H54 (cell line): ENCODE measurements at regions not wholly inside any gene's neighbourhood (a gene's known extent, or its start where the extent isn't known, plus 50 kb on each side); places are given as distances from the start of the nearest gene placed in this dataset.

Source experiments
- DNase-seq: peaks from one replicate; pipeline ENCODE4 v3.0.0; 2011; ENCODE audit warnings: low spot score, mixed read lengths; ENCODE audit not compliant: insufficient read length
- FAIRE-seq: peaks from 3 replicates; lab custom pipeline; 2011; peaks lifted over from hg19 to GRCh38; lab: Jason Lieb, UNC
- POLR2A ChIP-seq: IDR thresholded peaks from 2 replicates; pipeline ENCODE4 v1.6.1; 2011; ENCODE audit warnings: low read depth, mild to moderate bottlenecking, low read length

DNA sequence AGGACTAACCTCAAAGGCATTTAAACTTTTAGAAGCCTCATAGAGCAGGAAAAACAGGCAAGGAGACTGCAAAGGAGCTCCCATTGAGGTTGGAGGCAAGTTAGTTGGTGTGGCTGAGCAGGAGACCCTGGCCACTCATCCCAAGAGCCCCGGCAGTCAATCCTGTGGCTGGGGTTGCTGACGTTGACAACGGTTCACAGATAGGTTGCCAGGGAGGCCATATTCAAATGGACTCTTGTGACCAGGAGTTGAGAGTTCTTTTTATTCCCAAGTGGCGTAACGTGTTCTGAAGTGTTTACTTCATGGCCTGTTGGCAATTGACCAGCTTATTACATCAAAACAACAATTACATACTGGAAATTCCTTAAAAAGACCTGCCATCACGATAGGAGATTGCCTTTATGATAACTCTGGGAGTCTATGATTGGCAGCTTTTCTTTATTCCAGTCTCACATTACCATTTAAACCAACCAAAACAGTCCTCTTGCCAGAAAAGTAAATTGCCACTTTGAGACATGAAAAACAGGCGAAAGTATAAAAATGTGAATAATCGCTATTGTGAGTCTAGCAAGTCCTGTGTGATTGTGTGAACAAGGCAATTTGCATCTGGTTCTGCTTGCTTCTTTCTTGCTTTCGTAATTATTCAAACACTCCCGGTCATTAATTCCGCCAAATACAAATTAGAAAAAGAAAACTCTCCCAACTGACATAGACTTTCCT lies 394.9 kb downstream of the MED10 start:
- DNase-seq, result no peak
- FAIRE-seq, result no peak
- no peak for TF ChIP-seq POLR2A

DNA sequence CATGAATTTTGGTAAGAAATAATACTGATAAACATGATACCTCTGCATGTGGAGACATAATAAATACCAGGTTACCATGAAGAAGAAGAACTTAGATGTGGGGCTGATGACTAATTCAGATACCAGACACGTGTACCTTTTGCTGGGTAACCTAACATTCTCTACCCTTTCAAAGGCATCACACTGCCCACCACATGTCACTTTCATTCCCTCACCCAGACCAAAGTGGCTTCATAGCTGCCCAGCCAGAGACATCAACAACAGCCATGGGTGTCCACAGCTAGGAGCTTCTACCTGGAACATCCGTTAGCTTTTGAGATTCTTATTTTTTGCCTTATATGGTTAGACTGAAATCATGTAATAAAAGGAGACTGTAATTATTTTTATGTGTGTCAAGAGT lies 396.8 kb downstream of the MED10 start:
- FAIRE-seq (no peak), DNase-seq (no peak)

DNA sequence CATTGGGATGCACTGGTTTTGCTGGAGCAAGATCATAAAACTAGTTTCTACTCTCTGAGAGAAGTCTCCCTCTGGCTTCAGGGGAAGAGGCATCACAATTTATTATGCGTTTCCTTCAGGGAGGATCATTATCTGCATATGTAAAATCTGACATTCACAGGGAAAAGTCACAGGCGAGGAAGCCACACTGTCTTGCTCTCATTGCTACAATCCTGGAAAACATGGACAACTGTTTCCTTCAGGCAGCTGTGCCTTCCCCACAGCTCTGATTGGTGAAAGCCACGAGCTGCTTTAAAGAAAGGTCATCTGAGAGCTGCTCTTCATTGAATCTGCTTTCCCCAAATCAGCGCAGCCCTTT lies 397.8 kb downstream of the MED10 start:
- TF ChIP-seq POLR2A, result no peak

More for the DNA sequence above, 396.8 kb downstream of the MED10 start:
- no peak for TF ChIP-seq POLR2A

DNA sequence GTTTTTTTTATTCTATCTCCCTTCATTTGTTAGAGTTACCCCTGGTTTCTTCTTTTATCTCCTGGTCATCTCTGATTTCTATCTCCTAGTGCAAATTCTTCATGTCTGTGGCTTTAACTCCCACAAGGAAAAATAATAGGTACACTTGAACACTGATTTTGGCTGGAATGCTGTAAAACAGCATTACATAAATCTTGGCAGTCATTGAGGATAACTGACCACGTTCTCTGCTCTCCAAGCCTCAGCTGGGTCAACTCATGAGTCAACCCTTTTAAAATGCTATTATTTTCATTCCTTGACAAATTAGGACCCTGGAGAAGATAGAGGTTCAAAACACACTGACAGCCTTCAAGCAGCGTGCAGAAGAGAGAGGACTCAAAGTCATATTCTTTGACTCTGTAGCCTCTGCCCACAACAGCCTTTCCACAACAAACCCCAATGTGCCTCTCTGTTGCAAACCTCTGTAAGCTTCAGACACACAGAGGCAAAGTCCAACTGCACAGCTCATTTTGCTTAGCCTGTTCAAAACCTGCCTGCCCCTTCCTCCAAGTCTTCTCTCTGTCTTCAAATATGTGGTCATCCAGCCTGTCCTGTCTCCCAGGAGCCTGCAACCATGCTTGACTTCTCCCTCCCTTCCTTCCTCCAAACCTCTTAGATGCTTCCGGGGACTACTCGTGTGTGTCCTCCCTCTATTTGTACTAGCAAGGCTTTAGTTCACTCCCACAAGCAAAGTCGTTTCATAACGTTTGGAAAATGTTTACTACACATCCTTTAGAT lies 398.4 kb downstream of the MED10 start:
- TF ChIP-seq POLR2A, result no peak
- FAIRE-seq (no peak), DNase-seq (no peak)

More for the DNA sequence above, 397.8 kb downstream of the MED10 start:
- FAIRE-seq (no peak), DNase-seq (no peak)

DNA sequence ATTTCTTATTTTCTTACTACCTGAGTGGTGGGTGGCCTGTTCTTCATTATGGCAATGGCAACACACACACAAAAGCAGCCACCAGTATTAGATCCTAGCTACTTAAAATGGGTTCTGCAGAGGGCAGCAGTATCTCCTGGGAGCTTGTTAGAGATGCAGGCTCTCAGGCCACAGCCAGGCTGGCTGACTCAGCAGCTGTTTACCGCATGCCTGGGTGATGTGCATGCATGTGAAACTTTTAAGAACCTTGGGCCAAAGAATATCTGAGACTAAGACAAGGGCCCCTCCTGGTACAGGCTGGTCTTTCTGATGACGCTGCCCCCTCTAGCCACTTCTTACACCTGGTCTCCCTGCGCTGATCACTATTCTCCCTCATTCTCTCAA lies 399.0 kb downstream of the MED10 start:
- DNase-seq, result no peak
- no peak for FAIRE-seq
- TF ChIP-seq POLR2A, result no peak

DNA sequence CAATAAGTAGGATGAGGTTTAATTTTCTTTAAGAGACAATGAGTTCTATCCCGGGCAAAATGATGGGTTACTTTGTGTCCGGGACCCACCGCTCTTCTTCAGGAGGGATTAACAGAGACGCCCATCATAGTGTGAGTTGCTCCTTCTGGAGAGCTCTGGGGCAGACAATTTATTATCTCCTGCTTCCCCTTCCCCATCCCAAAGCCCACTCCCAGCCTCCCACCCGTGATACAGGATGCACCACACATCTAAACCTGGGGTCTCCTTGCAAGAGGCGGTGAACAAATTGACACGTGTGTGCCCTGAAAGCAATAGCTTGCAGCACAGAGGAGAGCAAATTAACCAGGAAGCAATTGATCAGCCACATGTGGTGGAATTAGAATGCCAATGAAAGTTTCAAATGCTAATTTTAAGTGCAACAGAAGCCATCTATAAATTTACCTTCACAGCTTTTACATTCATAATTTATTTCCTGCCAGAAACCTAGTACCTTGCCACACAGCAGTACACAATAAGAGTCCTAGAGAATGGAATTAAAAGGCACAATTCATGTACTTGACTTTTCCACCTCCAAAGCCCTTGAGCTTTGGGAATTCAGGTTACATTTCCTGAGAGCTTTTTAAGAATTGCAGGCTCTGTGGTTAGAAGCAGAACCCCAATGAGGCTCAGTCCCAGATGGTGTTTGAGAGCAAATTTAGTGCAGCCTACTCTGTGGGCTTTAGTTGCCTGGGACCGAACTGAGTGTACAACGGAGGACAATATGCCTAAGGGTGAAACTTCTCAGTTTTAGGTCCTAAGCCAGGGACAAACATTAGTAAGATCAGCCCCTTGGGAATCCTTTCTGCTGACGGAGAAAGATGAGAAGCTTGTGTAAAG lies 399.6 kb downstream of the MED10 start:
- DNase-seq (no peak), FAIRE-seq (no peak)
- TF ChIP-seq POLR2A, result no peak

DNA sequence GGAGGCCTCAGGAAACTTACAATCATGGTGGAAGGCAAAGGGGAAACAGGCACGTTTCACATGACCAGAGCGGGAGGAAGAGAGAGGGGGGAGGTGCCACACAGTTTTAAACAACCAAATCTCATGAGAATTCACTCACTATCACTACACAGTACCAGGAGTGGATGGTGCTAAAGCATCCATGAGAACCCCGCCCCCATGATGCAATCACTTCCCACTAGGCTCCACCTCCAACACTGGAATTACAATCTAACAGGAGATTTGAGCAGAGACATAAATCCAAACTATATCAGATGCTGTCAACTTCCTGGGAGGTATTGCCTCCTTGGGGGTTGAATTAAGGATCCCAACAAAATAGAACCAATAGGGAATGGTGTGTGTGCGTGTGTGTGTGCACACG lies 407.1 kb downstream of the MED10 start:
- no peak for FAIRE-seq
- DNase-seq, result no peak
- no peak for TF ChIP-seq POLR2A

DNA sequence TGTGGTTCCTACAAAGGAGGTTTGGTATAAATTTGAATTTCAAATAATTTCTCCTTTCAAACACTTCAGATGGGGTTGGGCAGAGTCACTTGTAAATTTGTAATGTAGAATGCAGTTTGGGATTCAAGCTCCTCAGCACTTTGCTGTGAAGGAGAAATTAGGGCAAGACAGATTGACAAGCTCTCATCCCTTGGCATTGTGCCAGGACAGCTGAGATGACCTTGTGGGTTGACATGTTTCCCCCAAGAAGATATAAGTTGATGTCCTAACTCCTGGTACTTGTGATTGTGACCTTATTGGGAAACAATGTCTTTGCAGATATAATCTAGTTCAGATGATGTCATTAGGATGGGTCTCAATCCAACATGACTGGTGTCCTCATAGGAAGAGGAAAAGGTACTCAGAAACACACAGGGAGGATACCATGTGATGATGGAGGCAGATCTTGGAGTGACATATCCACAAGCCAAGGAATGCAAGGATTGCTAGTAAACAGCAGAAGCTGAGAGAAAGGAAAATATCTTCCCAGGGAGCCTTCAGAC lies 408.3 kb downstream of the MED10 start:
- FAIRE-seq (no peak), DNase-seq (no peak)
- TF ChIP-seq POLR2A, result no peak

DNA sequence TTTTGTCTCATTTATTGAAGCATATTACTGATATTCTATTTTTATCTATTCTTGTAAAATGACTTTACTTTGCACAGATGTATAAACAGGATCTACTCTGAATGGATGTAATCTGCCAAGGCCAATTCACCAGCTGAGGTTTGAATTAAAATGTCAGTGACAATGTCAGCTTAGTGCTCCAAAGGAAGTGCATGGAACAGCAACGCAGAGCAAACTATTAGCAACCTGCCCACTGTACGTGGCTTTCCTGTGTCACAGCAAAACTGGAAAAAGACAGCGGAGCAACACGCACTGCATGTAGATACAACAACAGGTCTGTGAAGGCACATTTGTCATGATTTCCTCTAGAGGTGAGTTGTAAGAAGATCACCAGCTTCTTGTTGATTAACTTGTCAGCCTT lies 409.4 kb downstream of the MED10 start:
- FAIRE-seq, result no peak
- TF ChIP-seq POLR2A, result no peak
- no peak for DNase-seq

DNA sequence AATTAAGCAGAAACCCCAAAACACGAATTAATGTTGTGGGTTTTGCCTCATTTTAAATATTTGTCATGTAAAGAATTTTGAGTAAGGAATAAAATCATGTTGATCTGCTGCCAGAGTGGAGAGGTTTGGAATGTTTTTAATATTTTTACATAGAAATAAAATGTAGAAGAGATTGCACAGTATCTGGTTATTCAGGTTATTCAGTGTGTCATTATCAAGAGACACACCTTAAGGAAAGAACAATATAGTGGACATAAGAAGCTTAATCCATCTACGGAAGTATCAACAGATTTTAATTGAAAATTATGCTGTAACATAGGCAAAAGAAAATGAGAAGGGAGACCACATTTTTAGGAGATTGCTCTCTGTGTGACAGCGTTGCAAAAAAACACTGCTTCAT lies 410.4 kb downstream of the MED10 start:
- FAIRE-seq, result no peak

DNA sequence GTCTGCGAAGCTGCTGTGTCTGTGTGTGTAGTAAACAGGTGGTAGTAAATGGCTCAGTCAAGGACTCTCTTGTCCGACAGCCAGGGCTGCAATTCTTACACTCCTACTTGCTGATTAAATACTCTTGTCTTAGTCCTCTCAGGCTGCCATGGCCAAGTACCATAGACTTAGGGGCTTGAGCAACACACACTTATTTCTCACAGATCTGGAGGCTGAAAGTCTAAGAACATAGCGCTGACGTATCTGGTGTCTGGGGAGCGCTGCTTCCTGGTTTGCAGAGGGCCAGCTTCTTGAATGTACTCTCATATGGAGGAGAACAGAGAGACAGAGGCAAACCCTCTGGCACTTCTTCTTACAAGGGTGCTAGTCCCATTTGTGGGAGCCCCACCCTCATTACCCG lies 411.0 kb downstream of the MED10 start:
- no peak for TF ChIP-seq POLR2A
- FAIRE-seq (no peak), DNase-seq (no peak)

More for the DNA sequence above, 410.4 kb downstream of the MED10 start:
- no peak for TF ChIP-seq POLR2A
- no peak for DNase-seq

DNA sequence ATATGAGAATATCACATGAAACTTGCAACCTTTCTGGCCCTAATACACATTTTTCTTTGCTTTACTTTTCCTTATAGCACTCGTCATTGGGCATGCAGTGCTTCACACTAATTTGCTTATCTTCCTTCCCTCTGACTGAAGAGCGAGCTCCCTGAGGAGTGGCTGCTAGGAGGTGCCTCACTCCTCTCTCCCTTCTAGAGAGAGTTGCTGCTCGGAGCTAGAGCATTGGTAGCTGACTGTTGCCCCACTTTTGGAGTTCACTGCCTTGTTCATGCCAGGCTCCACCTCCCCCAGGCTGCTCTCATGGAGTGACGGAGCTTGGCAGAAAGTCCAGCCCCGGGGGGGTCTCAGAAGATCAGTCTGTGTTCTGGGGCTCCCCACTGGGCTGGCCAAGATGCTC lies 413.2 kb downstream of the MED10 start:
- no peak for TF ChIP-seq POLR2A
- DNase-seq, result no peak
- FAIRE-seq, result no peak

DNA sequence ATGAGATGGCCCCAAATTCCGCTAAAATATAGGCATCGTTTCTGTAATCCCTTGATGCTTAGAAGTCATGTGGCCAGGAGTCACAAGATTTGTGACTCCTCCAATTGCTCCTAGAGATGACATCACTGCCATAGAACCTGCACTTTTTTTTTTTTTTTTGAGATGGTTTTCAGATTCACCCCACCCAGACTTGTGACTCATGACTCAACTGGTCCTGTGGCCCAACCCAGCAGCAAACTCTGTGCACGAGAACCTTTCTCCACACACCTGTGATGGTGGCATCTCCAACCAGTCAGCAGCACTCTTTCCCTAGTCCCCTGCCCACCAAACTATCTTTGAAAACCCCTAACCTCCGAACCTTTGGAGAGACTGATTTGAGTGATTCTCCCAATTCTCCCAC lies 414.0 kb downstream of the MED10 start:
- FAIRE-seq (no peak), DNase-seq (no peak)
- TF ChIP-seq POLR2A, result no peak

DNA sequence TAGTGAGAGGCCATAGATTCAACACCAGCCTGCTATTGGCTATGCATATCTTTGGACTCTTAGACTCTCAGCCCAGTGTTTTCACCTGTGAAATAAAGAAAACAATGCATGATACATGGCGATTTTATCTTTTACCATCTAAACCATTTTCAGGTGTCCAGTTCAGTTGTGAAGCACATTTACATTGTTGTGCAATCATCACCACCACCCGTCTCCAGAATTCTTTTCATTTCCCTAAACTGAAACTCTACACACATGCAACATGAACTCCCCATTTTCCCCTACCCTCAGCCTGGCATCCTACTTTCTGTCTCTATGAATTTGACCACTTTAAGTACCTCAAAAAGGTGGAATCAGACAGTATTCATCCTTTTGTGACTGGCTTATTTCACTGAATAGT lies 420.6 kb downstream of the MED10 start:
- FAIRE-seq (no peak), DNase-seq (no peak)
- no peak for TF ChIP-seq POLR2A
